Left ventricle myocardium superior (tissue), 1 donor: ENCODE measurements at regions not wholly inside any gene's neighbourhood (a gene's known extent, or its start where the extent isn't known, plus 50 kb on each side); places are given as distances from the start of the nearest gene placed in this dataset.
A peak's percentile ranks its signal among the peaks of the same experiment; 100 is the strongest.

Experiments used
- ATAC-seq: fragments of 200-7000 bp; cut with Tn5 transposase; one replicate; pipeline ENCODE4 v1.9.1; 2020; ENCODE audit warnings: mild to moderate bottlenecking, moderate library complexity
- DNase-seq: peaks from one replicate; pipeline ENCODE4 v3.0.0-alpha.2; 2020
- intact Hi-C: fragments of 100-400 bp; cut with micrococcal nuclease; formaldehyde crosslinking; loops from one replicate; pipeline ENCODE4 v1.11.0; 2022
- donor health status: DM: no; HTN: yes; CAD: no; lungs with severe emphysema.

GRCh38 chr5:89045216-89045615, 162.2 kb upstream of the MEF2C start:
- ATAC-seq: no peak
- intact Hi-C loops: no loop called here

GRCh38 chr5:89044674-89045200, 161.8 kb upstream of the MEF2C start:
- intact Hi-C loops: no loop called here

More at GRCh38 chr5:89045216-89045615, 162.2 kb upstream of the MEF2C start:
- no peak for DNase-seq

GRCh38 chr5:89043676-89044075, 160.7 kb upstream of the MEF2C start:
- DNase-seq (no peak), ATAC-seq (no peak)
- intact Hi-C loops: no loop called here

More at GRCh38 chr5:89044674-89045200, 161.8 kb upstream of the MEF2C start:
- DNase-seq (no peak), ATAC-seq (no peak)

GRCh38 chr5:89042746-89043145, 159.8 kb upstream of the MEF2C start:
- no peak for ATAC-seq

GRCh38 chr5:89041976-89042375, 159.0 kb upstream of the MEF2C start:
- DNase-seq (no peak), ATAC-seq (no peak)
- intact Hi-C loops: no loop called here

More at GRCh38 chr5:89042746-89043145, 159.8 kb upstream of the MEF2C start:
- intact Hi-C loops: no loop called here
- no peak for DNase-seq

- intact Hi-C loops: no loop called here
- ATAC-seq: peak; percentile 32
- DNase-seq: no peak
Measured at GRCh38 chr5:89041249-89041779, 158.3 kb upstream of the MEF2C start.

- ATAC-seq (peak; percentile 41), DNase-seq (no peak)
- intact Hi-C loops: no loop called here
Measured at GRCh38 chr5:89036704-89037489, 153.9 kb upstream of the MEF2C start.

- intact Hi-C loops: no loop called here
- no peak for DNase-seq
Measured at GRCh38 chr5:89036166-89036565, 153.2 kb upstream of the MEF2C start.

GRCh38 chr5:89034588-89034987, 151.6 kb upstream of the MEF2C start:
- DNase-seq (no peak), ATAC-seq (no peak)
- intact Hi-C loops: no loop called here

More at GRCh38 chr5:89036166-89036565, 153.2 kb upstream of the MEF2C start:
- ATAC-seq: no peak

- intact Hi-C loops: no loop called here
- DNase-seq (no peak), ATAC-seq (no peak)
Measured at GRCh38 chr5:89030798-89031197, 147.8 kb upstream of the MEF2C start.

- intact Hi-C loops: no loop called here
- DNase-seq (no peak), ATAC-seq (no peak)
Measured at GRCh38 chr5:89028595-89029285, 145.8 kb upstream of the MEF2C start.

- intact Hi-C loops: no loop called here
- ATAC-seq (no peak), DNase-seq (no peak)
Measured at GRCh38 chr5:89024045-89024444, 141.1 kb upstream of the MEF2C start.

- DNase-seq: no peak
- intact Hi-C loops: no loop called here
Measured at GRCh38 chr5:89020926-89021610, 138.1 kb upstream of the MEF2C start.

GRCh38 chr5:89016741-89017303, 133.8 kb upstream of the MEF2C start:
- ATAC-seq (no peak), DNase-seq (no peak)
- intact Hi-C loops: no loop called here

More at GRCh38 chr5:89020926-89021610, 138.1 kb upstream of the MEF2C start:
- no peak for ATAC-seq

GRCh38 chr5:89015409-89015808, 132.4 kb upstream of the MEF2C start:
- intact Hi-C loops: no loop called here
- ATAC-seq: no peak

GRCh38 chr5:89011778-89012711, 129.1 kb upstream of the MEF2C start:
- ATAC-seq (no peak), DNase-seq (no peak)
- intact Hi-C loops: no loop called here

More at GRCh38 chr5:89015409-89015808, 132.4 kb upstream of the MEF2C start:
- no peak for DNase-seq

- intact Hi-C loops: no loop called here
- no peak for DNase-seq
Measured at GRCh38 chr5:89010512-89010911, 127.5 kb upstream of the MEF2C start.

GRCh38 chr5:89008291-89008690, 125.3 kb upstream of the MEF2C start:
- ATAC-seq (no peak), DNase-seq (no peak)
- intact Hi-C loops: no loop called here

More at GRCh38 chr5:89010512-89010911, 127.5 kb upstream of the MEF2C start:
- no peak for ATAC-seq
